Neuronal stem cell (in vitro differentiated cells): ENCODE measurements at regions not wholly inside any gene's neighbourhood (a gene's known extent, or its start where the extent isn't known, plus 50 kb on each side); places are given as distances from the start of the nearest gene placed in this dataset.
A peak's percentile ranks its signal among the peaks of the same experiment; 100 is the strongest.

Experiments
- DNase-seq: peaks from one replicate; pipeline ENCODE4 v3.0.0-alpha.2; 2013; ENCODE audit warnings: low spot score
- H2AFZ ChIP-seq: one replicate; pipeline ENCODE4 v1.6.1; 2013; ENCODE audit warnings: mild to moderate bottlenecking, low read length, inconsistent platforms
- H2AK5ac ChIP-seq: 2 replicates; pipeline ENCODE4 v1.6.1; 2013; ENCODE audit warnings: low read depth, mild to moderate bottlenecking, inconsistent platforms, low read length, moderate library complexity, mixed read lengths
- H2BK120ac ChIP-seq: 2 replicates; pipeline ENCODE4 v1.6.1; 2013; ENCODE audit warnings: low read depth, mild to moderate bottlenecking, inconsistent platforms, low read length, moderate library complexity, mixed read lengths
- H2BK12ac ChIP-seq: one replicate; pipeline ENCODE4 v1.6.1; 2013; ENCODE audit warnings: low read length, inconsistent platforms
- H2BK15ac ChIP-seq: 2 replicates; pipeline ENCODE4 v1.6.1; 2013; ENCODE audit warnings: mild to moderate bottlenecking, low read length, inconsistent platforms, mixed read lengths
- H2BK5ac ChIP-seq: one replicate; pipeline ENCODE4 v1.6.1; 2013; ENCODE audit warnings: inconsistent platforms, mild to moderate bottlenecking, low read length, moderate library complexity
- H3K14ac ChIP-seq: one replicate; pipeline ENCODE4 v1.6.1; 2013; ENCODE audit warnings: low read length, inconsistent platforms
- H3K18ac ChIP-seq: 2 replicates; pipeline ENCODE4 v1.6.1; 2013; ENCODE audit warnings: low read length, inconsistent platforms
- H3K23ac ChIP-seq: 2 replicates; pipeline ENCODE4 v1.6.1; 2013; ENCODE audit warnings: low read depth, mild to moderate bottlenecking, mixed read lengths, low read length, inconsistent platforms; ENCODE audit not compliant: poor library complexity
- H3K27ac ChIP-seq: replicated peaks from 3 replicates; pipeline ENCODE4 v1.5.1; 2013; ENCODE audit warnings: low read length, inconsistent platforms
- H3K27me3 ChIP-seq, 3 experiments: 2 replicates each; pipeline ENCODE4 v1.6.1; 2013; ENCODE audit warnings: low read length in 3 of 3, mild to moderate bottlenecking in 2 of 3, inconsistent platforms in 1 of 3, low read depth in 1 of 3, mixed read lengths in 1 of 3, moderate library complexity in 1 of 3; ENCODE audit not compliant: control insufficient read depth in 3 of 3, insufficient read depth in 3 of 3
- H3K36me3 ChIP-seq, 2 donors: replicated peaks in 1 of 2; 2 replicates each; pipeline ENCODE4 v1.6.1; 2013; ENCODE audit warnings: low read length in 2 of 2; ENCODE audit not compliant: control insufficient read depth in 2 of 2, insufficient read depth in 2 of 2
- H3K4ac ChIP-seq: 2 replicates; pipeline ENCODE4 v1.6.1; 2013; ENCODE audit warnings: inconsistent platforms, mild to moderate bottlenecking, low read length, moderate library complexity
- H3K4me1 ChIP-seq, 2 donors: 1 replicate in 1 of 2; 2 replicates in 1 of 2; pipeline ENCODE4 v1.6.1; 2013; ENCODE audit warnings: low read length in 2 of 2, low read depth in 1 of 2; ENCODE audit not compliant: control insufficient read depth in 2 of 2, insufficient read depth in 1 of 2
- H3K4me2 ChIP-seq: one replicate; pipeline ENCODE4 v1.6.1; 2013; ENCODE audit warnings: mild to moderate bottlenecking, low read length, inconsistent platforms; ENCODE audit not compliant: insufficient read depth, poor library complexity, severe bottlenecking
- H3K4me3 ChIP-seq, 2 donors: 2 replicates each; pipeline ENCODE4 v1.5.1; 2013; ENCODE audit warnings: low read length in 2 of 2, mild to moderate bottlenecking in 2 of 2, inconsistent platforms in 1 of 2, moderate library complexity in 1 of 2
- H3K79me1 ChIP-seq: one replicate; pipeline ENCODE4 v1.6.1; 2013; ENCODE audit warnings: low read depth, mild to moderate bottlenecking, inconsistent platforms, low read length, moderate library complexity
- H3K9ac ChIP-seq: one replicate; pipeline ENCODE4 v1.6.1; 2013; ENCODE audit warnings: mild to moderate bottlenecking, low read depth, low read length, inconsistent platforms; ENCODE audit not compliant: poor library complexity
- H3K9me3 ChIP-seq, 2 donors: replicated peaks in 1 of 2; 2 replicates each; pipeline versions ENCODE3 to v1.6.1; 2013; ENCODE audit warnings: low read length in 2 of 2, mild to moderate bottlenecking in 2 of 2, inconsistent platforms in 1 of 2, low read depth in 1 of 2, mixed read lengths in 1 of 2, moderate library complexity in 1 of 2; ENCODE audit not compliant: control insufficient read depth in 2 of 2, insufficient read depth in 1 of 2
- H4K8ac ChIP-seq: one replicate; pipeline ENCODE4 v1.6.1; 2013; ENCODE audit warnings: low read depth, mild to moderate bottlenecking, inconsistent platforms, low read length, moderate library complexity
- H4K91ac ChIP-seq: one replicate; pipeline ENCODE4 v1.6.1; 2013; ENCODE audit warnings: low read length, low read depth, mild to moderate bottlenecking, inconsistent platforms; ENCODE audit not compliant: poor library complexity
- WGBS, 2 donors: extraction: QIAGEN DNeasy Blood & Tissue Kit; methylation state at CpG; one replicate each; pipeline ENCODE4 v1.1.7; 2013; ENCODE audit warnings: missing lambda C conversion rate in 2 of 2, mixed read lengths in 1 of 2; ENCODE audit not compliant: insufficient read length in 2 of 2, insufficient replicate concordance in 1 of 2; ENCODE audit errors: extremely low coverage in 2 of 2; 5-methylcytosine and 5-hydroxymethylcytosine counted together

- Histone ChIP-seq H2BK120ac (peak overlapping the region; percentile 99), H3K23ac (peak overlapping the region; percentile 99), H3K36me3 (no peaks in the 10 kb centered on the region), H3K27ac (peak overlapping the region; percentile 68), H2AFZ (peak overlapping the region; percentile 88), H3K14ac (peak overlapping the region; percentile 98), H3K79me1 (peaks cover 8% of the 10 kb centered on the region), H2AK5ac (peak overlapping the region; percentile 85), H3K18ac (peak overlapping the region; percentile 98), H4K8ac (no peak overlapping the region), H3K9me3 (peaks cover 0 to 2% of the 10 kb centered on the region in 2 donors), H3K4me2 (peak overlapping the region; percentile 98), H3K4me3 (peak overlapping the region; percentile 84 to 98), H3K4ac (no peak overlapping the region), H2BK5ac (peak overlapping the region; percentile 66), H3K27me3 (peaks cover 0 to 7% (median 0%) of the 10 kb centered on the region in 3 experiments), H2BK15ac (peak overlapping the region; percentile 94), H3K4me1 (peaks cover 15 to 18% of the 10 kb centered on the region in 2 donors), H3K9ac (peak overlapping the region; percentile 96), H2BK12ac (peak overlapping the region; percentile 78), H4K91ac (no peak overlapping the region)
- peak; percentile 48 for DNase-seq
- no CpG with 5 or more reads among the region's 89 CpGs for WGBS, 2 donors
These were observed 62.0 kb upstream of the EPB41L1 start for GRCh38 chr20:36092398-36093024.

GRCh38 chr20:36093025-36093803 lies 61.3 kb upstream of the EPB41L1 start:
- Histone ChIP-seq H2AK5ac (peak overlapping the region; percentile 85), H2BK120ac (no peak overlapping the region), H3K36me3 (no peaks in the 10 kb centered on the region), H3K27me3 (peaks cover 0 to 7% (median 0%) of the 10 kb centered on the region in 3 experiments), H2BK5ac (peak overlapping the region; percentile 30), H3K4ac (no peak overlapping the region), H3K18ac (peak overlapping the region; percentile 98), H3K4me1 (peaks cover 21 to 23% of the 10 kb centered on the region in 2 donors), H3K23ac (peak overlapping the region; percentile 99), H3K4me2 (peak overlapping the region; percentile 98), H3K9ac (peak overlapping the region; percentile 96), H2BK12ac (peak overlapping the region; percentile 78), H3K9me3 (peaks cover 0 to 2% of the 10 kb centered on the region in 2 donors), H3K79me1 (peaks cover 8% of the 10 kb centered on the region), H3K27ac (no peak overlapping the region), H4K8ac (peak overlapping the region; percentile 48), H3K14ac (peak overlapping the region; percentile 98), H3K4me3 (peak overlapping the region; percentile 84 to 98), H4K91ac (no peak overlapping the region), H2BK15ac (peak overlapping the region; percentile 92), H2AFZ (peak overlapping the region; percentile 88)
- WGBS, 2 donors, result no CpG with 5 or more reads among the region's 78 CpGs
- no peak for DNase-seq

GRCh38 chr20:36093804-36094145 lies 60.8 kb upstream of the EPB41L1 start:
- H3K79me1 ChIP-seq, result peaks cover 8% of the 10 kb centered on the region
- no peak overlapping the region for H4K8ac ChIP-seq
- H3K27me3 ChIP-seq, result peaks cover 0 to 7% (median 0%) of the 10 kb centered on the region in 3 experiments
- H2BK5ac ChIP-seq, result peak overlapping the region; percentile 30
- no peak for DNase-seq
- peak overlapping the region; percentile 92 for H2BK15ac ChIP-seq
- no peak overlapping the region for H3K27ac ChIP-seq
- peak overlapping the region; percentile 96 for H3K9ac ChIP-seq
- peak overlapping the region; percentile 27 for H2BK12ac ChIP-seq
- H3K4me1 ChIP-seq, result peaks cover 22 to 23% of the 10 kb centered on the region in 2 donors
- H3K4ac ChIP-seq, result no peak overlapping the region
- no peak overlapping the region for H4K91ac ChIP-seq
- peak overlapping the region; percentile 99 for H3K23ac ChIP-seq
- peak overlapping the region; percentile 94 for H3K14ac ChIP-seq
- no CpG with 5 or more reads among the region's 2 CpGs for WGBS, 2 donors
- H2AK5ac ChIP-seq, result peak overlapping the region; percentile 85
- peaks cover 0 to 2% of the 10 kb centered on the region in 2 donors for H3K9me3 ChIP-seq
- peak overlapping the region; percentile 98 for H3K18ac ChIP-seq
- H2AFZ ChIP-seq, result peak overlapping the region; percentile 88
- H3K36me3 ChIP-seq, result no peaks in the 10 kb centered on the region
- no peak overlapping the region for H2BK120ac ChIP-seq
- peak overlapping the region; percentile 98 for H3K4me2 ChIP-seq
- peak overlapping the region; percentile 84 to 98 for H3K4me3 ChIP-seq

- Histone ChIP-seq H3K9me3 (peaks cover 0 to 2% of the 10 kb centered on the region in 2 donors), H3K4me3 (peak overlapping the region in 1 of 2 donors; percentile 4), H2BK12ac (no peak overlapping the region), H3K4me2 (peak overlapping the region; percentile 31), H3K23ac (no peak overlapping the region), H3K27me3 (peaks cover 0 to 7% (median 0%) of the 10 kb centered on the region in 3 experiments), H3K4ac (no peak overlapping the region), H3K18ac (no peak overlapping the region), H3K79me1 (peaks cover 8% of the 10 kb centered on the region), H2AFZ (no peak overlapping the region), H3K9ac (no peak overlapping the region), H3K14ac (no peak overlapping the region), H4K91ac (no peak overlapping the region), H2BK120ac (no peak overlapping the region), H2BK15ac (no peak overlapping the region), H4K8ac (no peak overlapping the region), H3K4me1 (peaks cover 22 to 23% of the 10 kb centered on the region in 2 donors), H2BK5ac (no peak overlapping the region), H3K36me3 (no peaks in the 10 kb centered on the region), H3K27ac (no peak overlapping the region), H2AK5ac (no peak overlapping the region)
- no CpG with 5 or more reads among the region's 6 CpGs for WGBS, 2 donors
- DNase-seq, result no peak
These were observed 60.0 kb upstream of the EPB41L1 start for GRCh38 chr20:36094497-36094896.
